ENCODE measurements at regions not wholly inside any gene's neighbourhood (a gene's known extent, or its start where the extent isn't known, plus 50 kb on each side); places are given as distances from the start of the nearest gene placed in this dataset.

- TF ChIP-seq, protein P1, sequence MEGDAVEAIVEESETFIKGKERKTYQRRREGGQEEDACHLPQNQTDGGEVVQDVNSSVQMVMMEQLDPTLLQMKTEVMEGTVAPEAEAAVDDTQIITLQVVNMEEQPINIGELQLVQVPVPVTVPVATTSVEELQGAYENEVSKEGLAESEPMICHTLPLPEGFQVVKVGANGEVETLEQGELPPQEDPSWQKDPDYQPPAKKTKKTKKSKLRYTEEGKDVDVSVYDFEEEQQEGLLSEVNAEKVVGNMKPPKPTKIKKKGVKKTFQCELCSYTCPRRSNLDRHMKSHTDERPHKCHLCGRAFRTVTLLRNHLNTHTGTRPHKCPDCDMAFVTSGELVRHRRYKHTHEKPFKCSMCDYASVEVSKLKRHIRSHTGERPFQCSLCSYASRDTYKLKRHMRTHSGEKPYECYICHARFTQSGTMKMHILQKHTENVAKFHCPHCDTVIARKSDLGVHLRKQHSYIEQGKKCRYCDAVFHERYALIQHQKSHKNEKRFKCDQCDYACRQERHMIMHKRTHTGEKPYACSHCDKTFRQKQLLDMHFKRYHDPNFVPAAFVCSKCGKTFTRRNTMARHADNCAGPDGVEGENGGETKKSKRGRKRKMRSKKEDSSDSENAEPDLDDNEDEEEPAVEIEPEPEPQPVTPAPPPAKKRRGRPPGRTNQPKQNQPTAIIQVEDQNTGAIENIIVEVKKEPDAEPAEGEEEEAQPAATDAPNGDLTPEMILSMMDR (IDR thresholded peaks at IDR 0.05) = no peak
- TF ChIP-seq POLR2A (IDR thresholded peaks at IDR 0.05) = no peak
These were observed 965.5 kb upstream of the ATXN8OS start for GRCh38 chr13:69142101-69142500.

Data from heart left ventricle (tissue), 13 donors.